Sigmoid colon (tissue), 6 donors: ENCODE measurements at regions not wholly inside any gene's neighbourhood (a gene's known extent, or its start where the extent isn't known, plus 50 kb on each side); places are given as distances from the start of the nearest gene placed in this dataset.

Source experiments
- DNase-seq: peaks from one replicate; pipeline ENCODE4 v3.0.0-alpha.2; 2019
- H3K27ac ChIP-seq, 4 donors: fragments of 200-600 bp; sonication (generic); one replicate each; pipeline ENCODE4 v1.5.1; 2016 to 2019; ENCODE audit warnings: mild to moderate bottlenecking in 1 of 4
- H3K27me3 ChIP-seq, 3 donors: fragments of 200-600 bp; sonication (generic); one replicate each; pipeline ENCODE4 v1.5.1; 2019; ENCODE audit warnings: mild to moderate bottlenecking in 1 of 3
- H3K36me3 ChIP-seq, 4 donors: fragments of 200-600 bp; sonication (generic); one replicate each; pipeline ENCODE4 v1.5.1; 2016 to 2019
- H3K4me1 ChIP-seq, 4 donors: fragments of 200-600 bp; sonication (generic); one replicate each; pipeline ENCODE4 v1.5.1; 2017 to 2019
- H3K4me3 ChIP-seq, 4 donors: fragments of 200-600 bp; sonication (generic); one replicate each; pipeline ENCODE4 v1.5.1; 2017 to 2019; ENCODE audit warnings: mild to moderate bottlenecking in 2 of 4, moderate library complexity in 1 of 4
- H3K9me3 ChIP-seq, 4 donors: fragments of 200-600 bp in 3 of 4; sonication (generic) in 3 of 4; one replicate each; pipeline versions ENCODE4 v1.5.1 to v1.6.1; 2013 to 2019
- EP300 ChIP-seq, 4 donors: sonication (generic); formaldehyde crosslinking; IDR thresholded peaks; one replicate each; pipeline ENCODE4 v1.6.1; 2017; ENCODE audit warnings: antibody characterized with exemption in 4 of 4
- POLR2A ChIP-seq, 2 donors: fragments of 450-650 bp; IDR thresholded peaks; one replicate each; pipeline ENCODE4 v1.6.1; 2016; ENCODE audit warnings: antibody characterized with exemption in 2 of 2, mild to moderate bottlenecking in 2 of 2, moderate library complexity in 2 of 2
- POLR2AphosphoS5 ChIP-seq, 4 donors: sonication (generic); formaldehyde crosslinking; IDR thresholded peaks; one replicate each; pipeline ENCODE4 v1.6.1; 2017; ENCODE audit warnings: antibody characterized with exemption in 4 of 4
- WGBS, 2 donors: extraction: QIAGEN DNeasy Blood & Tissue Kit; methylation state at CpG; one replicate each; pipeline ENCODE4 v1.1.7; 2013; 5-methylcytosine and 5-hydroxymethylcytosine counted together
- intact Hi-C: fragments of 100-400 bp; cut with DNase I; formaldehyde crosslinking; loops from one replicate; pipeline ENCODE4 v1.15.1; 2023
- TF ChIP-seq, protein P1 (sequence below), 4 experiments: fragments of 450-650 bp in 3 of 4; fragments of 200-600 bp in 1 of 4; IDR thresholded peaks; one replicate each; pipeline ENCODE4 v1.5.1; 2016 to 2019; ENCODE audit warnings: antibody characterized with exemption in 4 of 4, mild to moderate bottlenecking in 3 of 4, moderate library complexity in 2 of 4
- donor health status: healthy with polysubstance abuse.
- donor health status: healthy.

DNA sequence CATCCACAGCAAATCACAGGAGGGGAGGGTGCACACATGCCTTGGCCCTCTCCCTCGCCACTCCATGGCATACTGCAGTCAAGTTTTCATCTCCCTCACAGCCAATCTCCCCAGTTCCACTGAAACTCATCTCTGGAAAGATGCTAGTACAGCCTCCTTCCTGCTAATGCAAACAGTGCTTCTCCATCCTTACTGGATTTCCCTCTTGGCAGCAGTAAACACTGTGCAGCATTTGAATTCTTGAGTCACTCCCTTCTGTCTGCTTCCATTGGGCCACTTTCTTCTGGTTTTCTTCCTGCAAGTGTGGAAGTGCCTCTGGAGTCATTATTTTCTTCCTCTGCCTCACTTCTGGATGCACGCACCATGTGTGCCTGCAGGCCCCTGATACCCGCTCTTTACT lies 460.3 kb downstream of the QKI start:
- intact Hi-C loops = no loop called here
- H3K27ac ChIP-seq = no peak overlapping the region
- TF ChIP-seq POLR2AphosphoS5 (IDR thresholded peaks at IDR 0.05) = no peak
- no peaks in the 10 kb centered on the region for H3K9me3 ChIP-seq
- H3K4me1 ChIP-seq = no peaks in the 10 kb centered on the region
- no peak overlapping the region for H3K4me3 ChIP-seq
- no peaks in the 10 kb centered on the region for H3K36me3 ChIP-seq
- WGBS, 2 donors = 72 to 92% methylated on average over 3 of the region's 3 CpGs
- DNase-seq = no peak
- no peaks in the 10 kb centered on the region for H3K27me3 ChIP-seq

DNA sequence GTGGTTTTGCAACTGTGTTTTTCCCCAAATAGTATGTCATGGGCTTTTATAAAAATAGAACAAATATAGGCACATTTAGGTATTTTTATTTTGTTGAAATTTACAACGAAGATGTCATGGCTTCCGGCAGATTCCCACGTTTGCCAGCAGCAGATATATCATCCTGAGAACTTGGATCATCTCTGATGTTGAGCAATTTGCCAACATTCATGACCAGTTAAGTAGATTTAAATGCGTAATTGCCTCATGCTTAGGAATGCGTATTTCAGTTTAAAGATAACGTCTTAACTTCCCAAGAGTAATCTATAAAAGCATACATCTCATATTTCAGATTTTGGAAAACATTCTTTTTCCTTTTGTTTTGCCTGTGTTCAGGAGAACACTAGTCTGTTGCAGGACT lies 457.8 kb downstream of the QKI start:
- no peaks in the 10 kb centered on the region for H3K4me1 ChIP-seq
- no peak for TF ChIP-seq POLR2AphosphoS5 (IDR thresholded peaks at IDR 0.05)
- TF ChIP-seq EP300 (IDR thresholded peaks at IDR 0.05) = no peak
- TF ChIP-seq POLR2A (IDR thresholded peaks at IDR 0.05) = no peak
- TF ChIP-seq, protein P1, sequence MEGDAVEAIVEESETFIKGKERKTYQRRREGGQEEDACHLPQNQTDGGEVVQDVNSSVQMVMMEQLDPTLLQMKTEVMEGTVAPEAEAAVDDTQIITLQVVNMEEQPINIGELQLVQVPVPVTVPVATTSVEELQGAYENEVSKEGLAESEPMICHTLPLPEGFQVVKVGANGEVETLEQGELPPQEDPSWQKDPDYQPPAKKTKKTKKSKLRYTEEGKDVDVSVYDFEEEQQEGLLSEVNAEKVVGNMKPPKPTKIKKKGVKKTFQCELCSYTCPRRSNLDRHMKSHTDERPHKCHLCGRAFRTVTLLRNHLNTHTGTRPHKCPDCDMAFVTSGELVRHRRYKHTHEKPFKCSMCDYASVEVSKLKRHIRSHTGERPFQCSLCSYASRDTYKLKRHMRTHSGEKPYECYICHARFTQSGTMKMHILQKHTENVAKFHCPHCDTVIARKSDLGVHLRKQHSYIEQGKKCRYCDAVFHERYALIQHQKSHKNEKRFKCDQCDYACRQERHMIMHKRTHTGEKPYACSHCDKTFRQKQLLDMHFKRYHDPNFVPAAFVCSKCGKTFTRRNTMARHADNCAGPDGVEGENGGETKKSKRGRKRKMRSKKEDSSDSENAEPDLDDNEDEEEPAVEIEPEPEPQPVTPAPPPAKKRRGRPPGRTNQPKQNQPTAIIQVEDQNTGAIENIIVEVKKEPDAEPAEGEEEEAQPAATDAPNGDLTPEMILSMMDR (IDR thresholded peaks at IDR 0.05) = no peak
- H3K4me3 ChIP-seq = no peak overlapping the region
- H3K27ac ChIP-seq = no peak overlapping the region
- DNase-seq = no peak
- no peaks in the 10 kb centered on the region for H3K9me3 ChIP-seq
- intact Hi-C loops = no loop called here
- WGBS, 2 donors = 80 to 89% methylated on average over 6 of the region's 6 CpGs
- H3K36me3 ChIP-seq = no peaks in the 10 kb centered on the region
- no peaks in the 10 kb centered on the region for H3K27me3 ChIP-seq

DNA sequence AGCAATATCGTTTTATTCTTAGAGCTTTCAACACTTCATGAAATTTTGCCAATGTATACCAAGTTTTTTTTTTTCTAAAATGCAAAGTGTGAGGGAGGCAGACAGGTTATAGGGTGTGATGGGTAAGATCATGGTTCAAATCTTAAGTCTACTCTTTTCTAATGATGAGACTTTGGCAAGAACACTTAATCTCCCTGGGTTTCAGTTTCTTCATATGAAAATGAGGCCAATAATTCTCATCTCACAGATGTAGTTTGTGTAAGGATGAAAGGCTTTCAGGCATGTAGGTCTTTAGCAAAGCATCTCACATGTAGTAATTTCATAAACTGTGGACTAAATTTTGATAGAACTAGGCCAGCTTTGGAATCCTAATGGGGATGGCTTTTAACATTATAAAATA lies 457.1 kb downstream of the QKI start:
- intact Hi-C loops = no loop called here
- Histone ChIP-seq H3K27me3 (no peaks in the 10 kb centered on the region), H3K4me1 (no peaks in the 10 kb centered on the region), H3K36me3 (no peaks in the 10 kb centered on the region), H3K9me3 (no peaks in the 10 kb centered on the region), H3K4me3 (no peak overlapping the region), H3K27ac (no peak overlapping the region)
- no peak for DNase-seq
- TF ChIP-seq, protein P1 (IDR thresholded peaks at IDR 0.05) = no peak
- TF ChIP-seq EP300 (IDR thresholded peaks at IDR 0.05) (no peak), POLR2AphosphoS5 (IDR thresholded peaks at IDR 0.05) (no peak), POLR2A (IDR thresholded peaks at IDR 0.05) (no peak)
- 74 to 78% methylated on average over 1 of the region's 1 CpG for WGBS, 2 donors

DNA sequence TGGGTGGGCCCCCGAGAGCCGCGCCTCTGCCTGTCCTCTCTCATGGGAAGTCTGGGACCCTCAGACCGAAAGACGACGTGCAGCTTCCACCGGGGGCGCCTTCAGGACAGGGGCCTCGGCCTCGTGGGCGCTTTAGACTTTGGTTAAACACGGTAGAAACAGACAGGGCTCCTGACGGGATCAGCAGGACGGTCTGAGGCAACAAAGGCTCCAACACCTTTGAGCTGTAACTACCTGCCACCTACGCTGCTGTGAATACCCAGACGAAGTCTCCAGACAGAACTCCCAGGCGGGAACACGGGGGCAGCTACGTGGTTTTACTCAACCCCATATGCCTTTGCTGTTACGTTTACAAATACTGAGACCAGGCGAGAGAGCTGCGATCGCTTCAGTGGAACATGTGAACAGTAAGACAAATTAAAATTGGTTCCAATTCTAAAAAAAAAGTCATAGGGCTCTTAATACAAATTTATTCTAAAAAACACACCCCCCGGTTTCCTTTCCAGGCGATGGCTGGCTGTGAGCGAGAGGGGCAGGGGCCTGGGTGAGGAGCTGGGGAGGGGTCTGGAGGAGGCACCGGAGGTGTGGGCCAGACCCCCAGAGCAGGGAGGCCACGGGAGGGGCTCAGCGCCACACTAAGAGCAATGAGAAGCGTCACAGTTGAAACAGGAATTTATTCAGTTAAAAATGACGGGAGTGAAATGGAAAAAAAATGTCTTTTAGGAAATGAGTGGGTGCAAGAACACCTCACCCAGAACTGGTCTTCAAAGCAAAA lies 453.2 kb downstream of the QKI start:
- DNase-seq = no peak

DNA sequence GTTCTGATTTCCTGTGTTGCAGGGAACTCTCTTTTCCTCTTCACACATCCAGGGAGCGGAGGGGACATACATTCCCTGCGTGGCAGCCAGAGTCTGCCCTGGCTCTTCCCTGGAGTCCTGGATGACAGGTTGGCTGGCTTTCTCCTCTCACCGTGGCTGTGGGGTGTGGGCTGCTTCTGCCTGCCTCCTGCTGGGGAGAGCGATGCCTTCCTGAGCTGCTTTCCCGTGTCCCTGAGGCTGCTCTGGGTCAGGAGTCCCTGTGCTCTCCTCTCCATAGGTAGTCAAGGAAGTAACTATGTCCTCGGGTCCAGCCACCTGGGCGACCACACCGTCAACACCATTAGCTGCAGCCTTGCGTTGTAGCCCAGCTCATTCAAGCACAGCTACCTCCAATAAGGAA lies 451.7 kb downstream of the QKI start:
- H3K9me3 ChIP-seq = no peaks in the 10 kb centered on the region
- no peaks in the 10 kb centered on the region for H3K27me3 ChIP-seq
- no peak overlapping the region for H3K27ac ChIP-seq
- intact Hi-C loops = no loop called here
- DNase-seq = no peak
- TF ChIP-seq EP300 (IDR thresholded peaks at IDR 0.05) = no peak
- no peak for TF ChIP-seq POLR2A (IDR thresholded peaks at IDR 0.05)
- no peaks in the 10 kb centered on the region for H3K36me3 ChIP-seq
- 72 to 77% methylated on average over 9 of the region's 9 CpGs for WGBS, 2 donors
- H3K4me1 ChIP-seq = no peaks in the 10 kb centered on the region
- H3K4me3 ChIP-seq = no peak overlapping the region

More for the DNA sequence above, 453.2 kb downstream of the QKI start:
- Histone ChIP-seq H3K4me3 (no peak overlapping the region), H3K27me3 (no peaks in the 10 kb centered on the region), H3K9me3 (no peaks in the 10 kb centered on the region), H3K27ac (no peak overlapping the region), H3K4me1 (no peaks in the 10 kb centered on the region), H3K36me3 (no peaks in the 10 kb centered on the region)
- intact Hi-C loops = no loop called here
- 67 to 76% methylated on average over 31 of the region's 31 CpGs for WGBS, 2 donors
- TF ChIP-seq EP300 (IDR thresholded peaks at IDR 0.05) (no peak), POLR2AphosphoS5 (IDR thresholded peaks at IDR 0.05) (no peak)
- TF ChIP-seq, protein P1 (IDR thresholded peaks at IDR 0.05) = no peak

DNA sequence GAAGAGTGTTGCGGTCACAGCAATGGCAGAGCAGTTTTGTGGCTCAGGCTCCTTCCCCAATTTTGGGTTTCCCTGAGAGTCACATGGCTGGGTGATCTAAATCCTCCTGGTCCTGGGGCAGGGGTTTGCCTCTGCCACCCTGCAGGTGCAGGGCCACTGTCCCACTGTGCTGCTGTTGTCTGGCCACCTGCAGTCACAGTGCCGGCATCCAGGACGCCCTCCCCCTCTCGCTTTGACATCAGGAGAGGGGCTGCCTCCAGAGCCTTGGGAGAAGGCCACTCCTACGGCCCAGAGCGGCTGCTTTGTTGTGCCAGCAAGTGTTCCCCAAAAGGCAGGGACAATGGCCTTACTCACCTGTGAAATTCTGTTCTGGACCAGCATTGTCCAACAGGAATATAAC lies 449.0 kb downstream of the QKI start:
- intact Hi-C loops = no loop called here
- no peak for TF ChIP-seq POLR2AphosphoS5 (IDR thresholded peaks at IDR 0.05)
- TF ChIP-seq, protein P1 (IDR thresholded peaks at IDR 0.05) = no peak
- no peak for TF ChIP-seq POLR2A (IDR thresholded peaks at IDR 0.05)
- TF ChIP-seq EP300 (IDR thresholded peaks at IDR 0.05) = no peak
- Histone ChIP-seq H3K27ac (no peak overlapping the region), H3K4me3 (no peak overlapping the region), H3K4me1 (no peaks in the 10 kb centered on the region), H3K9me3 (no peaks in the 10 kb centered on the region), H3K36me3 (no peaks in the 10 kb centered on the region), H3K27me3 (no peaks in the 10 kb centered on the region)
- DNase-seq = no peak
- 86 to 89% methylated on average over 6 of the region's 6 CpGs for WGBS, 2 donors
